ENCODE measurements at regions not wholly inside any gene's neighbourhood (a gene's known extent, or its start where the extent isn't known, plus 50 kb on each side); places are given as distances from the start of the nearest gene placed in this dataset.
"Not testable (repeated sequence)": the region's sequence is repeated elsewhere in the genome, so short reads cannot be mapped to it uniquely, and the experiment has no call there.

GRCh38 chr1:121483234-121483633 lies 298.5 kb downstream of the SRGAP2C start:
- no peak for ATAC-seq
- CTCF ChIA-PET: no interaction called here
- no peak for DNase-seq (ENCODE audit: low spot score)
- H3K4me3 Mint-ChIP-seq: no peak overlapping the region
- H3K27me3 Mint-ChIP-seq (ENCODE audit: low read depth): peaks cover 2% of the 10 kb centered on the region; the same call in 1 of the 2 replicates
- H3K9me3 Mint-ChIP-seq: peaks cover 60% of the 10 kb centered on the region
- H3K27ac Mint-ChIP-seq: no peak overlapping the region
- TF ChIP-seq ERG (CRISPR knock-in tag; IDR thresholded peaks at IDR 0.05) (no peak), ZNF281 (CRISPR knock-in tag; IDR thresholded peaks at IDR 0.05) (no peak), AFF4 (CRISPR knock-in tag; IDR thresholded peaks at IDR 0.05; ENCODE audit: borderline replicate concordance) (no peak), ZMAT4 (CRISPR knock-in tag; IDR thresholded peaks at IDR 0.05) (no peak), GTF2I (CRISPR knock-in tag; conservative IDR thresholded peaks at IDR 0.05) (no peak), TEAD1 (CRISPR knock-in tag; IDR thresholded peaks at IDR 0.05) (no peak), RELA (CRISPR knock-in tag; IDR thresholded peaks at IDR 0.05; ENCODE audit: borderline replicate concordance) (no peak), FOXK1 (CRISPR knock-in tag; IDR thresholded peaks at IDR 0.05) (no peak), NFE2L1 (CRISPR knock-in tag; IDR thresholded peaks at IDR 0.05) (no peak)
- H3K36me3 Mint-ChIP-seq: peaks cover 20% of the 10 kb centered on the region
- POLR2A ChIA-PET: no interaction called here
- no peaks in the 10 kb centered on the region for H3K4me1 Mint-ChIP-seq

- TF ChIP-seq KAT7 (CRISPR knock-in tag; IDR thresholded peaks at IDR 0.05; ENCODE audit: borderline replicate concordance) (no peak), GABPB1 (CRISPR knock-in tag; IDR thresholded peaks at IDR 0.05) (peak; percentile 61)
- Mint-ChIP-seq H3K27ac (no peak overlapping the region), H3K4me1 (no peaks in the 10 kb centered on the region), H3K36me3 (peaks cover 16% of the 10 kb centered on the region), H3K9me3 (peaks cover 55% of the 10 kb centered on the region), H3K4me3 (no peak overlapping the region), H3K27me3 (ENCODE audit: low read depth) (no peaks in the 10 kb centered on the region)
- CTCF ChIA-PET: no interaction called here
- DNase-seq (ENCODE audit: low spot score) (no peak), ATAC-seq (no peak)
- POLR2A ChIA-PET: no interaction called here
Measured at GRCh38 chr1:121483961-121484424, 299.2 kb downstream of the SRGAP2C start.

- POLR2A ChIA-PET; H3K9me3 Mint-ChIP-seq; H3K4me1 Mint-ChIP-seq; CTCF ChIA-PET; H3K4me3 Mint-ChIP-seq; H3K36me3 Mint-ChIP-seq; H3K27ac Mint-ChIP-seq; ATAC-seq; DNase-seq (ENCODE audit: low spot score); H3K27me3 Mint-ChIP-seq (ENCODE audit: low read depth): not testable (repeated sequence)
Measured at GRCh38 chr1:121494796-121495195, 310.0 kb downstream of the SRGAP2C start.

GRCh38 chr1:121511455-121511854 lies 326.7 kb downstream of the SRGAP2C start:
- DNase-seq (ENCODE audit: low spot score); ATAC-seq; H3K4me3 Mint-ChIP-seq; H3K4me1 Mint-ChIP-seq; H3K27me3 Mint-ChIP-seq (ENCODE audit: low read depth); CTCF ChIA-PET; H3K27ac Mint-ChIP-seq; POLR2A ChIA-PET: not testable (repeated sequence)
- Mint-ChIP-seq H3K36me3 (peaks cover 25% of the 10 kb centered on the region), H3K9me3 (peaks cover 76% of the 10 kb centered on the region)
- TF ChIP-seq GABPB1 (CRISPR knock-in tag; IDR thresholded peaks at IDR 0.05): peak; percentile 95

- H3K4me1 Mint-ChIP-seq; POLR2A ChIA-PET; H3K4me3 Mint-ChIP-seq; ATAC-seq; DNase-seq (ENCODE audit: low spot score); CTCF ChIA-PET; H3K27ac Mint-ChIP-seq; H3K27me3 Mint-ChIP-seq (ENCODE audit: low read depth): not testable (repeated sequence)
- Mint-ChIP-seq H3K36me3 (peaks cover 25% of the 10 kb centered on the region), H3K9me3 (peaks cover 76% of the 10 kb centered on the region)
Measured at GRCh38 chr1:121511876-121512275, 327.1 kb downstream of the SRGAP2C start.
